H9 (cell line): ENCODE measurements at regions not wholly inside any gene's neighbourhood (a gene's known extent, or its start where the extent isn't known, plus 50 kb on each side); places are given as distances from the start of the nearest gene placed in this dataset.

Experiments
- DNase-seq: peaks from one replicate; pipeline ENCODE4 v3.0.0-alpha.2; 2017
- H2AFZ ChIP-seq: one replicate; pipeline ENCODE4 v1.6.1; 2013; ENCODE audit warnings: mild to moderate bottlenecking, low read length, control low read depth, moderate library complexity
- H2AK5ac ChIP-seq: 2 replicates; pipeline ENCODE4 v1.6.1; 2013; ENCODE audit warnings: low read length, control low read depth, mixed read lengths; ENCODE audit not compliant: insufficient read length
- H2BK120ac ChIP-seq: one replicate; pipeline ENCODE4 v1.6.1; 2013; ENCODE audit warnings: low read depth, mild to moderate bottlenecking, low read length, control low read depth, inconsistent platforms; ENCODE audit not compliant: poor library complexity, severe bottlenecking
- H2BK12ac ChIP-seq: 2 replicates; pipeline ENCODE4 v1.6.1; 2013; ENCODE audit warnings: low read length, control low read depth, mixed read lengths, low read depth; ENCODE audit not compliant: insufficient read length
- H2BK15ac ChIP-seq: 2 replicates; pipeline ENCODE4 v1.6.1; 2013; ENCODE audit warnings: low read depth, low read length, control low read depth
- H2BK20ac ChIP-seq: one replicate; pipeline ENCODE4 v1.6.1; 2013; ENCODE audit warnings: low read depth, mild to moderate bottlenecking, low read length, control low read depth, inconsistent platforms; ENCODE audit not compliant: poor library complexity, severe bottlenecking
- H2BK5ac ChIP-seq: 2 replicates; pipeline ENCODE4 v1.6.1; 2013; ENCODE audit warnings: low read length, control low read depth, mixed read lengths; ENCODE audit not compliant: insufficient read length
- H3K14ac ChIP-seq: 2 replicates; pipeline ENCODE4 v1.6.1; 2013; ENCODE audit warnings: low read length, control low read depth; ENCODE audit not compliant: insufficient read depth
- H3K18ac ChIP-seq: 2 replicates; pipeline ENCODE4 v1.6.1; 2013; ENCODE audit warnings: low read depth, mild to moderate bottlenecking, mixed read lengths, low read length, control low read depth; ENCODE audit not compliant: insufficient read length
- H3K23ac ChIP-seq: 2 replicates; pipeline ENCODE4 v1.6.1; 2013; ENCODE audit warnings: low read length, control low read depth, mixed read lengths, low read depth; ENCODE audit not compliant: insufficient read length
- H3K23me2 ChIP-seq: 2 replicates; pipeline ENCODE4 v1.6.1; 2013; ENCODE audit warnings: low read depth, mild to moderate bottlenecking, mixed read lengths, low read length, control low read depth; ENCODE audit not compliant: insufficient read length, poor library complexity, severe bottlenecking
- H3K27ac ChIP-seq: 2 replicates; pipeline ENCODE4 v1.5.1; 2013; ENCODE audit warnings: low read length, control low read depth, mixed read lengths, low read depth; ENCODE audit not compliant: insufficient read length
- H3K27me3 ChIP-seq: 2 replicates; pipeline ENCODE4 v1.6.1; 2013; ENCODE audit warnings: low read length, control low read depth, inconsistent platforms; ENCODE audit not compliant: insufficient read depth
- H3K4ac ChIP-seq: 2 replicates; pipeline ENCODE4 v1.6.1; 2013; ENCODE audit warnings: low read depth, mild to moderate bottlenecking, control low read depth, inconsistent platforms, low read length, moderate library complexity
- H3K4me1 ChIP-seq: 2 replicates; pipeline ENCODE4 v1.6.1; 2013; ENCODE audit warnings: low read length, control low read depth, inconsistent platforms; ENCODE audit not compliant: insufficient read depth
- H3K4me2 ChIP-seq: 2 replicates; pipeline ENCODE4 v1.6.1; 2013; ENCODE audit warnings: low read length, control low read depth, mixed read lengths; ENCODE audit not compliant: insufficient read length, insufficient read depth
- H3K56ac ChIP-seq: 2 replicates; pipeline ENCODE4 v1.6.1; 2013; ENCODE audit warnings: low read depth, mild to moderate bottlenecking, mixed read lengths, low read length, control low read depth; ENCODE audit not compliant: insufficient read length
- H3K79me1 ChIP-seq: 2 replicates; pipeline ENCODE4 v1.6.1; 2013; ENCODE audit warnings: low read depth, mild to moderate bottlenecking, moderate library complexity, low read length, control low read depth, inconsistent platforms; ENCODE audit not compliant: insufficient read depth, poor library complexity, severe bottlenecking
- H3K79me2 ChIP-seq: 2 replicates; pipeline ENCODE4 v1.6.1; 2013; ENCODE audit warnings: low read length, control low read depth, inconsistent platforms; ENCODE audit not compliant: insufficient read depth
- H3K9ac ChIP-seq: 2 replicates; pipeline ENCODE4 v1.6.1; 2013; ENCODE audit warnings: low read length, control low read depth, mixed read lengths; ENCODE audit not compliant: insufficient read length; ENCODE audit errors: extremely low read depth
- H3K9me3 ChIP-seq: one replicate; pipeline ENCODE4 v1.6.1; 2013; ENCODE audit warnings: low read depth, low read length, inconsistent platforms; ENCODE audit not compliant: control insufficient read depth
- H3T11ph ChIP-seq: one replicate; pipeline ENCODE4 v1.6.1; 2013; ENCODE audit warnings: mild to moderate bottlenecking, low read length, control low read depth, inconsistent platforms
- H4K20me1 ChIP-seq: one replicate; pipeline ENCODE4 v1.6.1; 2013; ENCODE audit not compliant: control insufficient read depth, insufficient read length, insufficient read depth
- H4K5ac ChIP-seq: 2 replicates; pipeline ENCODE4 v1.6.1; 2013; ENCODE audit warnings: low read depth, mild to moderate bottlenecking, mixed read lengths, low read length, control low read depth; ENCODE audit not compliant: insufficient read length
- H4K8ac ChIP-seq: replicated peaks from 2 replicates; pipeline ENCODE4 v1.6.1; 2013; ENCODE audit warnings: low read length, control low read depth, mixed read lengths, low read depth; ENCODE audit not compliant: insufficient read length
- H4K91ac ChIP-seq: 2 replicates; pipeline ENCODE4 v1.6.1; 2013; ENCODE audit warnings: low read depth, mild to moderate bottlenecking, moderate library complexity, mixed read lengths, low read length, control low read depth; ENCODE audit not compliant: insufficient read length
- H3K27ac Mint-ChIP-seq, 3 experiments: 2 replicates in 2 of 3; 3 replicates in 1 of 3; pipeline ENCODE4 v1.8.0; 2020 to 2021; ENCODE audit warnings: mixed read lengths in 3 of 3, mild to moderate bottlenecking in 1 of 3, moderate library complexity in 1 of 3
- H3K27me3 Mint-ChIP-seq: 2 replicates; pipeline ENCODE4 v1.8.0; 2021; ENCODE audit warnings: low read depth, mild to moderate bottlenecking, moderate library complexity, mixed read lengths
- H3K36me3 Mint-ChIP-seq, 3 experiments: 2 replicates in 2 of 3; 3 replicates in 1 of 3; pipeline ENCODE4 v1.8.0; 2020 to 2021; ENCODE audit warnings: low read depth in 3 of 3, mixed read lengths in 3 of 3; ENCODE audit not compliant: insufficient read depth in 1 of 3
- H3K4me1 Mint-ChIP-seq, 2 experiments: 2 replicates each; pipeline ENCODE4 v1.8.0; 2020; ENCODE audit warnings: mixed read lengths in 2 of 2
- H3K4me3 Mint-ChIP-seq, 2 experiments: 2 replicates in 1 of 2; 3 replicates in 1 of 2; pipeline ENCODE4 v1.8.0; 2020 to 2021; ENCODE audit warnings: mild to moderate bottlenecking in 2 of 2, mixed read lengths in 2 of 2, moderate library complexity in 1 of 2
- H3K9me3 Mint-ChIP-seq, 2 experiments: 2 replicates in 1 of 2; 3 replicates in 1 of 2; pipeline ENCODE4 v1.8.0; 2020; ENCODE audit warnings: mild to moderate bottlenecking in 2 of 2, mixed read lengths in 2 of 2, moderate library complexity in 1 of 2
- WGBS: extraction: QIAGEN DNeasy Blood & Tissue Kit; methylation state at CpG from one replicate; pipeline ENCODE4 v1.1.7; 2013; ENCODE audit warnings: missing lambda C conversion rate, low lambda C conversion rate, mixed read lengths; ENCODE audit not compliant: insufficient read length; ENCODE audit errors: extremely low coverage; 5-methylcytosine and 5-hydroxymethylcytosine counted together
- TF ChIP-seq, protein P1 (sequence below): fragments of 200-600 bp; sonication (generic); conservative IDR thresholded peaks from 3 replicates; pipeline ENCODE4 v1.8.0; 2021; ENCODE audit warnings: antibody characterized with exemption, mild to moderate bottlenecking

DNA sequence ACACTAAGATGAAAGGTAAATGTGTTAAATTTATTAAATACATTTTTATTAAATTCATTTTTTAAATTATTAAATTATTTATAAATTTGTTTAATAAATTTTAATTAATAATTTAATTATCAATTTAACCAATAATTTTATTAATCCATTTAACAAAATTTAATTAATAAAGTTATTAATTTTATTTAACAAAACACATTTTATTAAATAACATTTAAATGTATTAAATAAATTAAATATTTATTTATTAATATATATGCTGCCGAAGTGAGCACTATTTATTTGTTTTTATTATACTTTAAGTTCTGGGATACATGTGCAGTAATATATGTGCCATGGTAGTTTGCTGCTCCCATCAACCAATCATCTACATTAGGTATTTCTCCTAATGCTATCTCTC lies 719.5 kb downstream of the TRIML1 start:
- no peaks in the 10 kb centered on the region for H3K4me1 ChIP-seq
- no peaks in the 10 kb centered on the region for H3K79me2 ChIP-seq
- H3K4me1 Mint-ChIP-seq: no peaks in the 10 kb centered on the region
- H3K9me3 ChIP-seq: no peaks in the 10 kb centered on the region
- H3K27ac ChIP-seq: no peak overlapping the region
- H4K20me1 ChIP-seq: no peaks in the 10 kb centered on the region
- H2BK12ac ChIP-seq: no peak overlapping the region
- H2BK5ac ChIP-seq: no peak overlapping the region
- H4K8ac ChIP-seq: no peak overlapping the region
- no peak overlapping the region for H3T11ph ChIP-seq
- no peak overlapping the region for H2BK15ac ChIP-seq
- no peak overlapping the region for H3K4ac ChIP-seq
- H2AFZ ChIP-seq: no peak overlapping the region
- no peak overlapping the region for H3K4me3 Mint-ChIP-seq
- no peak overlapping the region for H3K14ac ChIP-seq
- no peak overlapping the region for H3K18ac ChIP-seq
- no peak overlapping the region for H3K4me2 ChIP-seq
- TF ChIP-seq, protein P1, sequence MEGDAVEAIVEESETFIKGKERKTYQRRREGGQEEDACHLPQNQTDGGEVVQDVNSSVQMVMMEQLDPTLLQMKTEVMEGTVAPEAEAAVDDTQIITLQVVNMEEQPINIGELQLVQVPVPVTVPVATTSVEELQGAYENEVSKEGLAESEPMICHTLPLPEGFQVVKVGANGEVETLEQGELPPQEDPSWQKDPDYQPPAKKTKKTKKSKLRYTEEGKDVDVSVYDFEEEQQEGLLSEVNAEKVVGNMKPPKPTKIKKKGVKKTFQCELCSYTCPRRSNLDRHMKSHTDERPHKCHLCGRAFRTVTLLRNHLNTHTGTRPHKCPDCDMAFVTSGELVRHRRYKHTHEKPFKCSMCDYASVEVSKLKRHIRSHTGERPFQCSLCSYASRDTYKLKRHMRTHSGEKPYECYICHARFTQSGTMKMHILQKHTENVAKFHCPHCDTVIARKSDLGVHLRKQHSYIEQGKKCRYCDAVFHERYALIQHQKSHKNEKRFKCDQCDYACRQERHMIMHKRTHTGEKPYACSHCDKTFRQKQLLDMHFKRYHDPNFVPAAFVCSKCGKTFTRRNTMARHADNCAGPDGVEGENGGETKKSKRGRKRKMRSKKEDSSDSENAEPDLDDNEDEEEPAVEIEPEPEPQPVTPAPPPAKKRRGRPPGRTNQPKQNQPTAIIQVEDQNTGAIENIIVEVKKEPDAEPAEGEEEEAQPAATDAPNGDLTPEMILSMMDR: no peak
- H3K27ac Mint-ChIP-seq: no peak overlapping the region
- H3K23ac ChIP-seq: no peak overlapping the region
- no CpG with 5 or more reads among the region's 1 CpG for WGBS
- no peaks in the 10 kb centered on the region for H3K23me2 ChIP-seq
- no peak overlapping the region for H4K5ac ChIP-seq
- H3K9ac ChIP-seq: no peak overlapping the region
- peaks cover 23% of the 10 kb centered on the region in 2 experiments for H3K9me3 Mint-ChIP-seq
- H3K27me3 Mint-ChIP-seq: no peaks in the 10 kb centered on the region
- DNase-seq: no peak
- no peak overlapping the region for H3K56ac ChIP-seq
- no peak overlapping the region for H2BK20ac ChIP-seq
- no peaks in the 10 kb centered on the region for H3K79me1 ChIP-seq
- no peak overlapping the region for H2AK5ac ChIP-seq
- H4K91ac ChIP-seq: no peak overlapping the region
- H3K36me3 Mint-ChIP-seq: peaks cover 0 to 20% (median 6%) of the 10 kb centered on the region in 3 experiments; a peak in 6 of 7 replicates
- H2BK120ac ChIP-seq: no peak overlapping the region
- H3K27me3 ChIP-seq: no peaks in the 10 kb centered on the region
